Right lobe of liver (tissue), 4 donors: ENCODE measurements at regions not wholly inside any gene's neighbourhood (a gene's known extent, or its start where the extent isn't known, plus 50 kb on each side); places are given as distances from the start of the nearest gene placed in this dataset.
"Not testable (repeated sequence)": the region's sequence is repeated elsewhere in the genome, so short reads cannot be mapped to it uniquely, and the experiment has no call there.

Experiments
- CTCF ChIP-seq, 4 donors: fragments of 200-600 bp in 3 of 4; fragments of 450-650 bp in 1 of 4; IDR thresholded peaks; one replicate each; pipeline versions ENCODE4 v1.5.1 to v1.8.0; 2016 to 2022; ENCODE audit warnings: antibody characterized with exemption in 4 of 4, mild to moderate bottlenecking in 2 of 4
- POLR2A ChIP-seq: fragments of 450-650 bp; IDR thresholded peaks from one replicate; pipeline ENCODE4 v1.6.1; 2017; ENCODE audit warnings: antibody characterized with exemption, mild to moderate bottlenecking
- donor health status: DM: no; HTN: no; CAD: no.
- donor health status: DM: no; HTN: no; CAD: no.
- donor health status: DM: no; HTN: yes; CAD: no.

- not testable (repeated sequence) for TF ChIP-seq CTCF (IDR thresholded peaks at IDR 0.05); POLR2A
Measured at GRCh38 chr9:39542157-39542556, 186.7 kb downstream of the SPATA31A1 start.
